WTC11 (cell line): ENCODE measurements at regions not wholly inside any gene's neighbourhood (a gene's known extent, or its start where the extent isn't known, plus 50 kb on each side); places are given as distances from the start of the nearest gene placed in this dataset.

Source experiments
- ATAC-seq: fragments of 200-7000 bp; cut with Tn5 transposase; 2 replicates; pipeline ENCODE4 v1.10.0; 2021; ENCODE audit warnings: mild to moderate bottlenecking, moderate library complexity
- CTCF ChIA-PET: fragments of 300-600 bp; sonication (Branson Sonifier 250); formaldehyde crosslinking; loops from one replicate; lab custom pipeline; 2021; ENCODE audit warnings: antibody characterized with exemption; lab: Charles Lee
- POLR2A ChIA-PET: fragments of 350-600 bp; sonication (Branson Sonifier 250); formaldehyde crosslinking; loops from one replicate; lab custom pipeline; 2021; ENCODE audit warnings: antibody characterized with exemption; lab: Charles Lee
- DNase-seq: peaks from one replicate; pipeline ENCODE4 v3.0.0; 2021; ENCODE audit warnings: low spot score
- H3K27ac Mint-ChIP-seq: 2 replicates; pipeline ENCODE4 v1.8.0; 2021; ENCODE audit warnings: mixed read lengths
- H3K27me3 Mint-ChIP-seq: 2 replicates; pipeline ENCODE4 v1.8.0; 2021; ENCODE audit warnings: low read depth, mild to moderate bottlenecking, moderate library complexity, mixed read lengths
- H3K36me3 Mint-ChIP-seq: 2 replicates; pipeline ENCODE4 v1.8.0; 2021; ENCODE audit warnings: mixed read lengths
- H3K4me1 Mint-ChIP-seq: 2 replicates; pipeline ENCODE4 v1.8.0; 2022; ENCODE audit warnings: mixed read lengths
- H3K4me3 Mint-ChIP-seq: 2 replicates; pipeline ENCODE4 v1.8.0; 2021; ENCODE audit warnings: mild to moderate bottlenecking, moderate library complexity, mixed read lengths
- H3K9me3 Mint-ChIP-seq: 2 replicates; pipeline ENCODE4 v1.8.0; 2021; ENCODE audit warnings: mixed read lengths
- ATF1 ChIP-seq: sonication (generic); formaldehyde crosslinking; IDR thresholded peaks from 2 replicates; pipeline ENCODE4 v1.8.1; 2023; ENCODE audit warnings: mild to moderate bottlenecking, moderate library complexity, missing genetic modification reagents
- ATF6 ChIP-seq: sonication (generic); formaldehyde crosslinking; IDR thresholded peaks from 2 replicates; pipeline ENCODE4 v1.8.1; 2023; ENCODE audit warnings: mild to moderate bottlenecking, missing genetic modification reagents
- CREM ChIP-seq: sonication (generic); formaldehyde crosslinking; IDR thresholded peaks from 2 replicates; pipeline ENCODE4 v1.8.1; 2022; ENCODE audit warnings: mild to moderate bottlenecking, missing genetic modification reagents, moderate library complexity
- E2F1 ChIP-seq: sonication (generic); formaldehyde crosslinking; IDR thresholded peaks from 2 replicates; pipeline ENCODE4 v1.8.0; 2022; ENCODE audit warnings: mild to moderate bottlenecking, missing genetic modification reagents
- ELF4 ChIP-seq: sonication (generic); formaldehyde crosslinking; IDR thresholded peaks from 2 replicates; pipeline ENCODE4 v1.8.1; 2022; ENCODE audit warnings: low read depth, mild to moderate bottlenecking, moderate library complexity, missing genetic modification reagents
- EMX1 ChIP-seq: fragments of 250-450 bp; sonication (Bioruptor Pico); IDR thresholded peaks from 2 replicates; pipeline ENCODE4 v1.8.0; 2021; ENCODE audit warnings: mild to moderate bottlenecking
- GTF2I ChIP-seq: fragments of 250-450 bp; sonication (Bioruptor Pico); conservative IDR thresholded peaks from 2 replicates; pipeline ENCODE4 v1.4.0; 2021; ENCODE audit warnings: mild to moderate bottlenecking
- HMGXB4 ChIP-seq: sonication (generic); formaldehyde crosslinking; IDR thresholded peaks from 2 replicates; pipeline ENCODE4 v1.8.1; 2023; ENCODE audit warnings: mild to moderate bottlenecking, moderate library complexity, missing genetic modification reagents
- IRF1 ChIP-seq: sonication (generic); formaldehyde crosslinking; IDR thresholded peaks from 2 replicates; pipeline ENCODE4 v1.8.0; 2023; ENCODE audit warnings: missing genetic modification reagents
- IRF2 ChIP-seq: sonication (generic); formaldehyde crosslinking; IDR thresholded peaks from 2 replicates; pipeline ENCODE4 v1.8.0; 2022; ENCODE audit warnings: low read depth, missing genetic modification reagents, borderline replicate concordance
- MAX ChIP-seq: sonication (generic); formaldehyde crosslinking; IDR thresholded peaks from 2 replicates; pipeline ENCODE4 v1.8.0; 2022; ENCODE audit warnings: mild to moderate bottlenecking, missing genetic modification reagents
- NFATC4 ChIP-seq: fragments of 250-450 bp; sonication (Bioruptor Pico); IDR thresholded peaks from 2 replicates; pipeline ENCODE4 v1.9.0; 2021; ENCODE audit warnings: mild to moderate bottlenecking
- NFE2L1 ChIP-seq: sonication (generic); formaldehyde crosslinking; IDR thresholded peaks from 2 replicates; pipeline ENCODE4 v1.8.1; 2023; ENCODE audit warnings: missing genetic modification reagents
- NR3C1 ChIP-seq: sonication (generic); formaldehyde crosslinking; conservative IDR thresholded peaks from 2 replicates; pipeline ENCODE4 v1.8.1; 2023; ENCODE audit warnings: low read depth, mild to moderate bottlenecking, missing genetic modification reagents
- PRDM15 ChIP-seq: sonication (generic); formaldehyde crosslinking; IDR thresholded peaks from 2 replicates; pipeline ENCODE4 v1.8.0; 2022; ENCODE audit warnings: missing genetic modification reagents
- PREB ChIP-seq: sonication (generic); formaldehyde crosslinking; IDR thresholded peaks from 2 replicates; pipeline ENCODE4 v1.8.1; 2022; ENCODE audit warnings: mild to moderate bottlenecking, missing genetic modification reagents, moderate library complexity, borderline replicate concordance
- RELA ChIP-seq: sonication (generic); formaldehyde crosslinking; IDR thresholded peaks from 2 replicates; pipeline ENCODE4 v1.8.1; 2022; ENCODE audit warnings: missing genetic modification reagents, mild to moderate bottlenecking, borderline replicate concordance
- SMAD3 ChIP-seq: sonication (generic); formaldehyde crosslinking; IDR thresholded peaks from 2 replicates; pipeline ENCODE4 v1.8.0; 2022; ENCODE audit warnings: missing genetic modification reagents, mild to moderate bottlenecking, borderline replicate concordance
- ZNF121 ChIP-seq: sonication (generic); formaldehyde crosslinking; IDR thresholded peaks from 2 replicates; pipeline ENCODE4 v1.8.0; 2023; ENCODE audit warnings: missing genetic modification reagents
- ZNF232 ChIP-seq: sonication (generic); formaldehyde crosslinking; IDR thresholded peaks from 2 replicates; pipeline ENCODE4 v1.8.0; 2022; ENCODE audit warnings: mild to moderate bottlenecking, missing genetic modification reagents
- ZNF396 ChIP-seq: fragments of 250-450 bp; sonication (Bioruptor Pico); IDR thresholded peaks from 2 replicates; pipeline ENCODE4 v1.8.0; 2021; ENCODE audit warnings: mild to moderate bottlenecking, moderate library complexity, borderline replicate concordance

GRCh38 chr7:93040355-93040754, 77.4 kb downstream of the SAMD9 start (continued):
- TF ChIP-seq ATF6: no peak
- no peak for TF ChIP-seq NR3C1 (CRISPR knock-in tag)
- TF ChIP-seq EMX1: no peak
- TF ChIP-seq RELA (CRISPR knock-in tag): no peak
- TF ChIP-seq SMAD3 (CRISPR knock-in tag): no peak
- no peak for TF ChIP-seq ZNF232 (CRISPR knock-in tag)
- no peak for TF ChIP-seq ZNF121 (CRISPR knock-in tag)

- Mint-ChIP-seq H3K9me3 (peaks cover 5% of the 10 kb centered on the region; the same call in 1 of the 2 replicates), H3K4me3 (no peak overlapping the region), H3K27ac (no peak overlapping the region), H3K36me3 (no peaks in the 10 kb centered on the region)
- DNase-seq: no peak
- CTCF ChIA-PET: interaction anchor here (0.6 to 1.1 kb wide), 2 partner anchors 22 to 159 kb away, joined by 4 read pairs; no protein-coding TSS in a partner anchor
- ATAC-seq: no peak
- TF ChIP-seq HMGXB4 (CRISPR knock-in tag) (no peak), PRDM15 (no peak), MAX (no peak), ATF1 (CRISPR knock-in tag) (no peak), IRF2 (CRISPR knock-in tag) (no peak), ZNF396 (CRISPR knock-in tag) (no peak), E2F1 (CRISPR knock-in tag) (no peak)
- TF ChIP-seq, all 79 proteins: peak for 0
- POLR2A ChIA-PET: no interaction called here
- Mint-ChIP-seq H3K27me3 (peaks cover 26% of the 10 kb centered on the region), H3K4me1 (peaks cover 38% of the 10 kb centered on the region)
These were observed 78.0 kb downstream of the SAMD9 start for GRCh38 chr7:93039786-93040185.

GRCh38 chr7:93039282-93039681, 78.5 kb downstream of the SAMD9 start:
- Mint-ChIP-seq H3K36me3 (no peaks in the 10 kb centered on the region), H3K9me3 (peaks cover 8% of the 10 kb centered on the region; the same call in 1 of the 2 replicates), H3K4me3 (no peak overlapping the region), H3K27ac (no peak overlapping the region), H3K27me3 (peaks cover 21% of the 10 kb centered on the region), H3K4me1 (peaks cover 33% of the 10 kb centered on the region)
- DNase-seq: no peak
- ATAC-seq: no peak
- ChIA-PET POLR2A (no interaction called here), CTCF (interaction anchor here (1.1 kb wide), 2 partner anchors 159 kb away, joined by 4 read pairs; no protein-coding TSS in a partner anchor)
- TF ChIP-seq ELF4: no peak
- no peak for TF ChIP-seq GTF2I (CRISPR knock-in tag)
- TF ChIP-seq RELA (CRISPR knock-in tag): no peak
- no peak for TF ChIP-seq PREB (CRISPR knock-in tag)
- TF ChIP-seq IRF1 (CRISPR knock-in tag): no peak
- no peak for TF ChIP-seq CREM
- TF ChIP-seq NFATC4: no peak
- no peak for TF ChIP-seq NFE2L1
- TF ChIP-seq HMGXB4 (CRISPR knock-in tag): no peak
